IPS-15b (cell line): ENCODE measurements at regions not wholly inside any gene's neighbourhood (a gene's known extent, or its start where the extent isn't known, plus 50 kb on each side); places are given as distances from the start of the nearest gene placed in this dataset.

Source experiments
- H3K27me3 ChIP-seq: one replicate; pipeline ENCODE4 v1.6.1; 2013; ENCODE audit warnings: low read length; ENCODE audit not compliant: control insufficient read depth, insufficient read depth
- H3K36me3 ChIP-seq: one replicate; pipeline ENCODE4 v1.6.1; 2013; ENCODE audit warnings: low read length; ENCODE audit not compliant: control insufficient read depth, insufficient read depth
- H3K4me1 ChIP-seq: one replicate; pipeline ENCODE4 v1.6.1; 2013; ENCODE audit warnings: mild to moderate bottlenecking, low read length; ENCODE audit not compliant: control insufficient read depth, insufficient read depth
- H3K4me3 ChIP-seq: one replicate; pipeline ENCODE4 v1.5.1; 2013; ENCODE audit warnings: low read depth, low read length
- H3K9ac ChIP-seq: one replicate; pipeline ENCODE4 v1.6.1; 2013; ENCODE audit warnings: low read depth, mild to moderate bottlenecking, low read length
- H3K9me3 ChIP-seq: one replicate; pipeline ENCODE4 v1.6.1; 2013; ENCODE audit warnings: mild to moderate bottlenecking, low read length; ENCODE audit not compliant: control insufficient read depth, insufficient read depth

DNA sequence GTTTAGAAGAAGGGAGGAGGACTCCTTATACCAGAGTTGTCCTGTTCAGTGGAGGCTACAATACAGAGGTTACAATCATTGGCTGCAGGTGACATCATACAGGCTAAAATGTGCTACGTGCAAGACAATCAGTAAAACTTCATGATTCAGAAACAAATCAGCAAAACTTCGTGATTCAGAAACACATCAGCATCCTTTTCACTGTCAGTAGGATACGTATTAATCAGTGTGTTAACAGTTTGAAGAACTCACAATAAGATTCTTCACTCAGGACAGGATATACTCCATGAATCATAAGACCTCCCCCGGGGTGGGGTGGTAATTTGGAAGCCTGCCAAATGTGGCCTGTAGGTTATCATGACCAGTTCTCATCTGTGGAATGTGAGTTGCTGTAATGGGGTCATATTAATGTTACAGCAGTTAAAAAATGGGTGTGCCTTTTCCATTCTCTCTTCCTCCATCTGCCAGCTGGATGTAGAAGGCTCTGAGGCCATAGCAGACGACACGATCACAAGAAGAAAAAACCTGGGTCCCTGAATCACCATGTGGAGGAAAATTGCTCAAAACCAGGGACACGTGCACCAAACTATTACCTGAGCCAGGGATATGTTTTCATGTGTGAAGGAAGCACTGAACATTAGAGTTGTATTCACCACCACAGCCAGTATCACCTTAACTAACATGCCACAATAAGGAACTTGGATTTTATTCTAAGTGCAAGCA lies 134.8 kb upstream of the CREB1 start:
- no peaks in the 10 kb centered on the region for H3K27me3 ChIP-seq
- no peak overlapping the region for H3K4me3 ChIP-seq
- H3K9me3 ChIP-seq: no peaks in the 10 kb centered on the region
- peaks cover 8% of the 10 kb centered on the region for H3K4me1 ChIP-seq
- H3K36me3 ChIP-seq: no peaks in the 10 kb centered on the region
- H3K9ac ChIP-seq: no peak overlapping the region

GRCh38 chr2:207395535-207396251 lies 134.1 kb upstream of the CREB1 start:
- Histone ChIP-seq H3K36me3 (no peaks in the 10 kb centered on the region), H3K4me3 (no peak overlapping the region), H3K4me1 (peaks cover 8% of the 10 kb centered on the region), H3K9me3 (no peaks in the 10 kb centered on the region), H3K9ac (no peak overlapping the region), H3K27me3 (no peaks in the 10 kb centered on the region)

DNA sequence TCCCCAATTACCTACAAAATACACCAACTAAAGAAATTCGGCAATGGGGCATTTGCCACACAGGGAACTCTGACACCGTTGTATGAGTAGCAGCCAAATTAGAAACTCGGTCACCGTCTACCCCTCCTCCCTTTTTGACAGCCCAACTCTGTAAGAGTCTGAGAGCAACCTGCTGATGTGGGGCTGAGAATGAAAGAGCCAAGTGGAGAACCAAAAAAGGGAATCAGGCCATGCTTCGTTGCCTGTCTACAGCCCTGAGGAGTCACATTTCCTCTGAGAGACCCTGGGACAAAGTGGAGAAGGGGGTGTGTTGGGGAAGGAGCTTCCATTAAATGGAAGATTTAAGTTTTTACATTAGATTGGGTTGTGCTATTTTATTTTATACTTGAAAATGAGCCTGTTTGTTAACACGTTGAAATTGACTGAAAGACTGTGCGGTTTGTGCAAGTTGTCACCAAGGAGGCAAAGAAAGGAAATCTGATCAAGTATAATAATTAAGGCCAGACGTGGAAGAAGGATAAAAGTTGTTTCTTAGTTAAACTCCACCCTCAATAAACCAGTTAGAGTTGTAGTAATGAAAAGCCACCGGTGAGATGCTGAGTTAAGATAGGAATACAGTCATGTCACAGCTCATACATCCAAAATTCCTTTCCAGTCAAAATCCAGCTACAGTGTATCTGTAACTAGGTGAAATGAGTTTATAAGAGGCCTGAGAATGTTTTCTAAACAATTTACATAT lies 131.7 kb upstream of the CREB1 start:
- Histone ChIP-seq H3K4me1 (peaks cover 8% of the 10 kb centered on the region), H3K9me3 (no peaks in the 10 kb centered on the region), H3K9ac (no peak overlapping the region), H3K27me3 (no peaks in the 10 kb centered on the region), H3K36me3 (no peaks in the 10 kb centered on the region), H3K4me3 (no peak overlapping the region)

DNA sequence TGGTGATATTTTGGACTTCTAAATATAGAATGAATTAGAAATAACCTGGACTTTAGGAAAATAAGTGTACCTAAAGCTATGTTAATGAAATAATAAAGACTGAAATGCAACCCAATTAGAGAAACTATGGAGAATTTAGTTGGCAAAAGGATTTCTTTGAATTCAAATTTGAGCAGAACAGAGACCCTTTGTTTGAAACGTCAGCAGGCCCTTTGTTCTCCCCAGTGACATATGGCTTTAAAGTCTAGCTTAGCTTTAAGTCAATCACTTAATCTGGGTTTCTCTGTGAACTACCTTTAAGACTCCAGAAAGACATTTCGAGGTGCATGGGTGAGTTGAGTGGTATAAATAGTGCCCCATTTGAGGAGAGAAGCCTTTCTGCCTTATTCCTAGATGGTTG lies 130.5 kb upstream of the CREB1 start:
- Histone ChIP-seq H3K4me3 (no peak overlapping the region), H3K36me3 (no peaks in the 10 kb centered on the region)

DNA sequence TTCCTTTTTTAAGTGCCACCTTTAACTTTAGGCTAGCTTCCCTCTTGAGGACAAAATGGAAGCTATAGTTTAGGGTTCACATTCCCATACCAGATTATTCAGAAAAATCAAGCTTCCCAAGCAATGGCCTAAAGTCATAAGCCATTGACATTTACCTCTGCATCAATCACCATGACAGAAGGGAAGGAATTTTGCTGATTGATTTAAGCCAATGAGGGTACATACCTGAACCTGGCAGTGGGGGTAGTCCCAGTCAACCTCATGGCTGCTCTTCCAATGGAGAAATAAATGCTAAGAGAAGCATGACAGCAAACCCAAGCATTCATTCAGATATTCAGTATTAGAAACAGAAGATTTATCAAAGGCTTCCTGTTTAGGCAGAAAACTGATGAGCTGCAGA lies 128.4 kb upstream of the CREB1 start:
- H3K4me1 ChIP-seq: peaks cover 8% of the 10 kb centered on the region
- no peaks in the 10 kb centered on the region for H3K9me3 ChIP-seq
- no peak overlapping the region for H3K4me3 ChIP-seq
- no peaks in the 10 kb centered on the region for H3K36me3 ChIP-seq
- no peaks in the 10 kb centered on the region for H3K27me3 ChIP-seq
- H3K9ac ChIP-seq: no peak overlapping the region

More for the DNA sequence above, 130.5 kb upstream of the CREB1 start:
- H3K4me1 ChIP-seq: peaks cover 8% of the 10 kb centered on the region
- no peaks in the 10 kb centered on the region for H3K9me3 ChIP-seq
- H3K27me3 ChIP-seq: no peaks in the 10 kb centered on the region
- H3K9ac ChIP-seq: no peak overlapping the region

- peaks cover 12% of the 10 kb centered on the region for H3K4me1 ChIP-seq
- no peak overlapping the region for H3K9ac ChIP-seq
- no peaks in the 10 kb centered on the region for H3K27me3 ChIP-seq
- no peak overlapping the region for H3K4me3 ChIP-seq
- H3K36me3 ChIP-seq: no peaks in the 10 kb centered on the region
- no peaks in the 10 kb centered on the region for H3K9me3 ChIP-seq
These were observed 126.6 kb upstream of the CREB1 start for GRCh38 chr2:207403141-207403540.

DNA sequence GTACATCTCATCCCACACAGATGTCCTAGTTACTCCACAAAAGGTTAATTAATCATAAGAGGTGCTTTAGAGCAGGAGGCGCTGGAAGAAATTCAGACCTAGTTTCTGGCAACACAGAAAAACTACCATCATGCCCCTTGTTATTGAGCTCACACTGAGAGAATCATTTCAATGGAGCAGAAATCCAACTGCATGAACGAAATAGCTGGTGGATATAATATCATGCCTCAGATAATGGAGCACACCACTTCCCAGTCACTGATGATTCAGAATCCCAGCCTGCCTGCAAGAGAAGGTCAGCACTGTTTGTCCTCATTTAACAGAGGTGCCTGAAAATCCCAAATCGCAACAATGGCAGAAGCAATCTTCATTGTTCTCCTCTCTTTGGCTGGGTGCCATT lies 125.8 kb upstream of the CREB1 start:
- H3K9me3 ChIP-seq: no peaks in the 10 kb centered on the region
- no peaks in the 10 kb centered on the region for H3K36me3 ChIP-seq
- H3K9ac ChIP-seq: no peak overlapping the region
- no peaks in the 10 kb centered on the region for H3K27me3 ChIP-seq
- H3K4me3 ChIP-seq: no peak overlapping the region
- peaks cover 16% of the 10 kb centered on the region for H3K4me1 ChIP-seq

DNA sequence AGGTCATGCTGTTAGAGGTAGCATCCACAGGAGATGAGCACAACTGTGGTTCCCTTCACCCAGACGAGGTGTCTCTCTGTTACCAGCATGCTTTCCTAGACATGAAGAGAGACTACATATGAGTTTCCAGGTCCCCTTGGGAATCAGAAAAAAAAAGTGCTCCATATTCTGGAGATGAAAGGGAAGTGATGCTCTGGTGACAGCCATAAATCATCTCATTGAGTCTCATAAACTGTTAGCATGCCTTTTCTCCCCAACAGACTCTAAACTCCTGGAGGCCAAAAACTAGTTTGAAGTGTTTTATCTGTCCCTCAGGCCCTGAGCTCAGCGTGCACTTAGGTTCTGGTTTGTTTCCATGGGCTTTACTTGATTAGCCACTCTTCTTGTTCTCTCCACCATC lies 124.6 kb upstream of the CREB1 start:
- Histone ChIP-seq H3K4me3 (no peak overlapping the region), H3K9ac (no peak overlapping the region), H3K36me3 (no peaks in the 10 kb centered on the region), H3K4me1 (peaks cover 11% of the 10 kb centered on the region), H3K27me3 (no peaks in the 10 kb centered on the region), H3K9me3 (no peaks in the 10 kb centered on the region)

GRCh38 chr2:207408086-207408794 lies 121.5 kb upstream of the CREB1 start:
- H3K4me3 ChIP-seq: no peak overlapping the region

DNA sequence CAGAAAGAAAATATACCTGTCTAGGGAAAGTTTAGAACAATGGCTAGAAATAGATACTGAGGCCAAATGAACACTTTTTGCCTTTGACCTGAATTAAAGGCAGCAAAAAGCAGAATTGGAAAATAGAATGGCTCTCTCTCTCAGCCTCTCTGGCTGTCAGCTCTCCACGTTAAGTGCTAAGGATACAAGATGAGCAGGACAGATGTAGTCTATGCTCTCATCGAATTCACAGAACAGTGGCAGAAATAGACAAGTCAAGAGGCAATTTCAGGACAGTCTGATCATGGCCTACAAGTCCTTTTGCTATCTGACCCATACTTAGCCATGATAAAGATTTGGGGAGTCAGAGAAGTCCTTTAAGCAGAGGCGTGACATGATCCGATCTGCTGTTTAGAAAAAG lies 120.2 kb upstream of the CREB1 start:
- Histone ChIP-seq H3K36me3 (no peaks in the 10 kb centered on the region), H3K4me1 (peaks cover 11% of the 10 kb centered on the region), H3K9ac (no peak overlapping the region), H3K27me3 (no peaks in the 10 kb centered on the region), H3K4me3 (no peak overlapping the region), H3K9me3 (no peaks in the 10 kb centered on the region)

More at GRCh38 chr2:207408086-207408794, 121.5 kb upstream of the CREB1 start:
- Histone ChIP-seq H3K27me3 (no peaks in the 10 kb centered on the region), H3K9me3 (no peaks in the 10 kb centered on the region), H3K36me3 (no peaks in the 10 kb centered on the region), H3K4me1 (peaks cover 11% of the 10 kb centered on the region), H3K9ac (no peak overlapping the region)

DNA sequence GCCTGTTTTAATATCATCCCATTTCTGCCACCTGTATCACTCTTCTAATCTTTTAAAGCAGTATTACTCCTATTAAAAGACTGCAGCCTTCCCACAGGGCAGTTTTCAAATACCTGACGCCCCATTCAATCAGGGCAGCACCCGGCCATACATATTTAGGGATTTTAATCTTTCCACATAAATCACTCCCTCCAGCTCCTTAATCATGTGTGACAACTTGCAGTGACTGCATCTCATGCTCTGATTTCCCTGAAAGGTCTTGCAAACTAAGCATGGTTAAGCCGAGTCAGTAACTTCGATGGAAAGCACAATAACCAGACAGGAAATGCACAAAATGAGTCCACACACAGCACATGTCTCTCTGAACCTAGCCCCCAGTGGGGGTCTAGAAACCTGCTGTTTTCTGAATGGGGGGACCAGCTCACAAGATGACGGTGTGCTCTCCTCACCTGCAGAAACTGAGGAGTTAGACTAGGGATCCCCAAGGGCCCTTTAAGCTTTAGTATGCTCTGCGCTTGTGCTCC lies 116.9 kb upstream of the CREB1 start:
- H3K4me3 ChIP-seq: no peak overlapping the region
- H3K27me3 ChIP-seq: no peaks in the 10 kb centered on the region
- no peak overlapping the region for H3K9ac ChIP-seq
- H3K4me1 ChIP-seq: peaks cover 7% of the 10 kb centered on the region
- no peaks in the 10 kb centered on the region for H3K36me3 ChIP-seq
- no peaks in the 10 kb centered on the region for H3K9me3 ChIP-seq
